Uterus (tissue), 2 donors: ENCODE measurements at regions not wholly inside any gene's neighbourhood (a gene's known extent, or its start where the extent isn't known, plus 50 kb on each side); places are given as distances from the start of the nearest gene placed in this dataset.

ENCODE experiments used
- POLR2A ChIP-seq, 2 donors: fragments of 450-650 bp; IDR thresholded peaks; one replicate each; pipeline ENCODE4 v1.6.1; 2016; ENCODE audit warnings: antibody characterized with exemption in 2 of 2, mild to moderate bottlenecking in 1 of 2, moderate library complexity in 1 of 2
- TF ChIP-seq, protein P1 (sequence below), 4 experiments: fragments of 200-600 bp in 2 of 4; fragments of 450-650 bp in 2 of 4; sonication (generic) in 2 of 4; IDR thresholded peaks; one replicate each; pipeline ENCODE4 v1.5.1; 2016 to 2019; ENCODE audit warnings: antibody characterized with exemption in 4 of 4, mild to moderate bottlenecking in 2 of 4, moderate library complexity in 1 of 4

- TF ChIP-seq, protein P1, sequence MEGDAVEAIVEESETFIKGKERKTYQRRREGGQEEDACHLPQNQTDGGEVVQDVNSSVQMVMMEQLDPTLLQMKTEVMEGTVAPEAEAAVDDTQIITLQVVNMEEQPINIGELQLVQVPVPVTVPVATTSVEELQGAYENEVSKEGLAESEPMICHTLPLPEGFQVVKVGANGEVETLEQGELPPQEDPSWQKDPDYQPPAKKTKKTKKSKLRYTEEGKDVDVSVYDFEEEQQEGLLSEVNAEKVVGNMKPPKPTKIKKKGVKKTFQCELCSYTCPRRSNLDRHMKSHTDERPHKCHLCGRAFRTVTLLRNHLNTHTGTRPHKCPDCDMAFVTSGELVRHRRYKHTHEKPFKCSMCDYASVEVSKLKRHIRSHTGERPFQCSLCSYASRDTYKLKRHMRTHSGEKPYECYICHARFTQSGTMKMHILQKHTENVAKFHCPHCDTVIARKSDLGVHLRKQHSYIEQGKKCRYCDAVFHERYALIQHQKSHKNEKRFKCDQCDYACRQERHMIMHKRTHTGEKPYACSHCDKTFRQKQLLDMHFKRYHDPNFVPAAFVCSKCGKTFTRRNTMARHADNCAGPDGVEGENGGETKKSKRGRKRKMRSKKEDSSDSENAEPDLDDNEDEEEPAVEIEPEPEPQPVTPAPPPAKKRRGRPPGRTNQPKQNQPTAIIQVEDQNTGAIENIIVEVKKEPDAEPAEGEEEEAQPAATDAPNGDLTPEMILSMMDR (IDR thresholded peaks at IDR 0.05) = no peak
- no peak for TF ChIP-seq POLR2A (IDR thresholded peaks at IDR 0.05)
Measured at GRCh38 chr7:124254396-124254795, 221.5 kb upstream of the TMEM229A start.
